Calu3 (cell line): ENCODE measurements at regions not wholly inside any gene's neighbourhood (a gene's known extent, or its start where the extent isn't known, plus 50 kb on each side); places are given as distances from the start of the nearest gene placed in this dataset.

ENCODE experiments used
- BruUV-seq: library from RNA; stranded (reverse); fragments of 400-500 nt; replicated peaks from 2 replicates; lab custom pipeline; 2021; lab: Mats Ljungman, UMichigan
- CTCF ChIA-PET: fragments of 300-600 bp; sonication (Branson Sonifier 250); formaldehyde crosslinking; loops from one replicate; lab custom pipeline; 2022; ENCODE audit warnings: antibody characterized with exemption; lab: Charles Lee
- DNase-seq: peaks from one replicate; pipeline ENCODE4 v3.0.0; 2022
- H3K27ac Mint-ChIP-seq: one replicate; pipeline ENCODE4 v1.8.0; 2022; ENCODE audit warnings: mixed read lengths; ENCODE audit not compliant: unreplicated experiment
- H3K27me3 Mint-ChIP-seq: one replicate; pipeline ENCODE4 v1.8.0; 2022; ENCODE audit warnings: mixed read lengths; ENCODE audit not compliant: unreplicated experiment
- H3K36me3 Mint-ChIP-seq: one replicate; pipeline ENCODE4 v1.8.0; 2022; ENCODE audit warnings: mild to moderate bottlenecking, moderate library complexity, mixed read lengths; ENCODE audit not compliant: insufficient read depth, unreplicated experiment
- H3K4me1 Mint-ChIP-seq: one replicate; pipeline ENCODE4 v1.8.0; 2022; ENCODE audit warnings: mild to moderate bottlenecking, low read depth, mixed read lengths; ENCODE audit not compliant: unreplicated experiment
- H3K4me3 Mint-ChIP-seq: one replicate; pipeline ENCODE4 v1.8.0; 2022; ENCODE audit warnings: mild to moderate bottlenecking, low read depth, moderate library complexity, mixed read lengths; ENCODE audit not compliant: unreplicated experiment
- H3K9me3 Mint-ChIP-seq: one replicate; pipeline ENCODE4 v1.8.0; 2022; ENCODE audit warnings: low read depth, mixed read lengths; ENCODE audit not compliant: unreplicated experiment
- intact Hi-C: fragments of 100-400 bp; cut with micrococcal nuclease; formaldehyde crosslinking; loops from one replicate; pipeline ENCODE4 v1.10.0; 2022; ENCODE audit not compliant: unreplicated experiment
- TF ChIP-seq, protein P1 (sequence below): fragments of 200-600 bp; IDR thresholded peaks from one replicate; pipeline ENCODE4 v1.8.0; 2022; ENCODE audit warnings: antibody characterized with exemption; ENCODE audit not compliant: unreplicated experiment

DNA sequence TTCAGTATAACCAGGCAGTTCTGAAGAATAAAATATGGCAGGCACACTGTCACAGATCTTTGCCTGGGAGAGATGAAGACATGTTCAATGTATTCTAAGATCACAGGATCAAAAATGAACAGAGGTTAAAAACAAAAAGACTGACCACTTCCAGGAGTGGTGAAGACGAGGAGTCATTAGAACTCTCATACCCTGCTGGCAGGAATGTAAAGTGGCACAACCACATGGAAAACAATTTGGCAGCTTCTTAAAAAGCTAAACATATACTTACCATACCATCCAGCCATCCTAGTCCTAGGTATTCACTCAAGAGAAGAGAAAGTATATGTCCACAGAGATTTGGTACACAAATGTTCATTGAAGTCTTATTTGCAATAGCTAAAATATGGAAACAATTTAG lies 406.3 kb downstream of the NPIPA8 start:
- CTCF ChIA-PET, result no interaction called here
- TF ChIP-seq, protein P1, sequence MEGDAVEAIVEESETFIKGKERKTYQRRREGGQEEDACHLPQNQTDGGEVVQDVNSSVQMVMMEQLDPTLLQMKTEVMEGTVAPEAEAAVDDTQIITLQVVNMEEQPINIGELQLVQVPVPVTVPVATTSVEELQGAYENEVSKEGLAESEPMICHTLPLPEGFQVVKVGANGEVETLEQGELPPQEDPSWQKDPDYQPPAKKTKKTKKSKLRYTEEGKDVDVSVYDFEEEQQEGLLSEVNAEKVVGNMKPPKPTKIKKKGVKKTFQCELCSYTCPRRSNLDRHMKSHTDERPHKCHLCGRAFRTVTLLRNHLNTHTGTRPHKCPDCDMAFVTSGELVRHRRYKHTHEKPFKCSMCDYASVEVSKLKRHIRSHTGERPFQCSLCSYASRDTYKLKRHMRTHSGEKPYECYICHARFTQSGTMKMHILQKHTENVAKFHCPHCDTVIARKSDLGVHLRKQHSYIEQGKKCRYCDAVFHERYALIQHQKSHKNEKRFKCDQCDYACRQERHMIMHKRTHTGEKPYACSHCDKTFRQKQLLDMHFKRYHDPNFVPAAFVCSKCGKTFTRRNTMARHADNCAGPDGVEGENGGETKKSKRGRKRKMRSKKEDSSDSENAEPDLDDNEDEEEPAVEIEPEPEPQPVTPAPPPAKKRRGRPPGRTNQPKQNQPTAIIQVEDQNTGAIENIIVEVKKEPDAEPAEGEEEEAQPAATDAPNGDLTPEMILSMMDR, result no peak

DNA sequence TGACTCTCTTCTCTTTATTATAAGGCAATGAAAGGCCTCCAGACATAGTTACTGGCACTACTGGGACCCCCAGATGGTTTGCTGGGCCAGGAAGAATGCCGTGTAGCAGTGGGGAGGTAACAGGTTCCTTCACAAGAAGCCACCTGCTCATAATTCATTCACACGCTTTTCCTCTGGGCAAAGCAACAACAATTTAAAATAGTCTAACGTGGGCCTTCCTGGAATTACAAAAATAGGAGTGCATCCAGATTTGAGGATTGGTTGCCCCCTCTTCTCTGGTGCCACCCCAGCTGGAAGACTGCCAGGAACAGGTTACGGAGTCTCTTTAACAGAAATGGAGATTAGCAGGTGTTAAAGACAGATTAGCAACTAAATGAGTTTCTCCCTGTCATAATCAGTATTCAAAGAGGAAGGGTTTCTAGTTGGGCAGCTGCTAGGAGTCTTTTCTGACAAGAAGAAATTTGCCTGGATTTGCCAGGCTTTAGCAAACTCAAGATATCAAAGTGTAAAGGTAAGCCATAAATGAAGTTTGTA lies 409.6 kb downstream of the NPIPA8 start:
- no peaks in the 10 kb centered on the region for H3K4me1 Mint-ChIP-seq
- CTCF ChIA-PET, result no interaction called here
- intact Hi-C loops, result no loop called here
- no peak overlapping the region for H3K4me3 Mint-ChIP-seq
- H3K36me3 Mint-ChIP-seq, result no peaks in the 10 kb centered on the region
- no peak overlapping the region for H3K27ac Mint-ChIP-seq
- H3K9me3 Mint-ChIP-seq, result peaks cover 21% of the 10 kb centered on the region
- TF ChIP-seq, protein P1, result no peak
- no peaks in the 10 kb centered on the region for H3K27me3 Mint-ChIP-seq
- DNase-seq, result no peak
- no TSS peak for BruUV-seq

More for the DNA sequence above, 406.3 kb downstream of the NPIPA8 start:
- no TSS peak for BruUV-seq
- peaks cover 16% of the 10 kb centered on the region for H3K9me3 Mint-ChIP-seq
- intact Hi-C loops, result no loop called here
- no peak overlapping the region for H3K4me3 Mint-ChIP-seq
- H3K27me3 Mint-ChIP-seq, result no peaks in the 10 kb centered on the region
- H3K27ac Mint-ChIP-seq, result no peak overlapping the region
- no peaks in the 10 kb centered on the region for H3K4me1 Mint-ChIP-seq
- no peaks in the 10 kb centered on the region for H3K36me3 Mint-ChIP-seq
- DNase-seq, result no peak

DNA sequence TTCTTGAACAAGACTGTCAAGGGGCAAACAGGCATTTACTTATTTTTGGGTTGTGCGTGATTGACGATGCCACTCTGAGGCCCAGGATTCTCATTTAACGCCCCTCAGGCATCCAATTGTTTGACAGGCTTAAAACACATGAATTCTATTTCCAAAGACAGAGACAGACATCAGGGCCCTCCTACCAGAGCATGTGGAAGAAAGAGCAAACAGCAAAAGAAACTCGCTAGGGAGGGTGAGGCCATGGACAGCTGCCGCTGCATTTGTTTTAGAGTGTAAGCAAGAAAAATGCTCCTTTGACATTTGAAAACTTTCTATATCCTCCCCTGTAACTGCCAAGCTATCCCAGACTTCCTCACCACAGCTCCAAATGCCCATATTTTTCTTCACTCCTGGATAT lies 410.1 kb downstream of the NPIPA8 start:
- TF ChIP-seq, protein P1, result no peak
- Mint-ChIP-seq H3K27ac (no peak overlapping the region), H3K9me3 (peaks cover 22% of the 10 kb centered on the region), H3K36me3 (no peaks in the 10 kb centered on the region), H3K4me1 (no peaks in the 10 kb centered on the region), H3K4me3 (no peak overlapping the region), H3K27me3 (no peaks in the 10 kb centered on the region)
- intact Hi-C loops, result no loop called here
- CTCF ChIA-PET, result no interaction called here
- DNase-seq, result no peak
- BruUV-seq, result no TSS peak

DNA sequence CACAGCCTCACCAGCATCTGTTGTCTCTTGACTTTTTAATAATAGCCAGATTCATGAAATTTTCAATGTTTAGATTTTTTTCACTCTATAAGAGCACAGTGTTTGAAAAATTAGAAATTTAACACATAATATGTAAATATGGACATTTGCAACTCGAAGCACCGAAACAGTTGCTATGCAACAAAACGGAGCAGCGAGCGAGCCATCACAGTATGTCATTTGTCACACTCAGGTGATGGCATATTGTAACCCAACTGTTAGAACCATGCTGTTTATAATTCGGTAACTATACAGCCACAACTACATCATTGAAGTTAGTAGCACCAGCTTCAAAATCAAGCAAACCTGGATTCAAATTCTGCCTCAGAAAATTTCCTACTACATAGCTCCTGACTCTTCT lies 410.8 kb downstream of the NPIPA8 start:
- TF ChIP-seq, protein P1, result no peak
- BruUV-seq, result no TSS peak
- Mint-ChIP-seq H3K36me3 (no peaks in the 10 kb centered on the region), H3K27ac (no peak overlapping the region), H3K27me3 (no peaks in the 10 kb centered on the region), H3K4me1 (no peaks in the 10 kb centered on the region), H3K9me3 (peaks cover 21% of the 10 kb centered on the region), H3K4me3 (no peak overlapping the region)
- CTCF ChIA-PET, result no interaction called here
- intact Hi-C loops, result no loop called here
- DNase-seq, result no peak
